Neural progenitor cell (in vitro differentiated cells): ENCODE measurements at regions not wholly inside any gene's neighbourhood (a gene's known extent, or its start where the extent isn't known, plus 50 kb on each side); places are given as distances from the start of the nearest gene placed in this dataset.

Experiments
- DNase-seq: peaks from one replicate; pipeline ENCODE4 v3.0.0-alpha.2; 2016; ENCODE audit warnings: low spot score
- H2AFZ ChIP-seq: fragments of 200-600 bp; sonication (generic); replicated peaks from 2 replicates; pipeline ENCODE4 v1.6.1; 2016; ENCODE audit warnings: antibody characterized with exemption
- H3F3A ChIP-seq: fragments of 200-600 bp; sonication (generic); 2 replicates; pipeline ENCODE4 v1.6.1; 2016; ENCODE audit warnings: antibody characterized with exemption, low read depth
- H3K27ac ChIP-seq: fragments of 200-600 bp; sonication (generic); 2 replicates; pipeline ENCODE4 v1.5.1; 2016; ENCODE audit warnings: mild to moderate bottlenecking
- H3K27me3 ChIP-seq: fragments of 200-600 bp; sonication (generic); 2 replicates; pipeline ENCODE4 v1.6.1; 2016; ENCODE audit warnings: mild to moderate bottlenecking, moderate library complexity
- H3K36me3 ChIP-seq: fragments of 200-600 bp; sonication (generic); 2 replicates; pipeline ENCODE4 v1.5.1; 2016
- H3K4me1 ChIP-seq: fragments of 200-600 bp; sonication (generic); 2 replicates; pipeline ENCODE4 v1.6.1; 2016; ENCODE audit warnings: mixed run types
- H3K4me2 ChIP-seq: fragments of 200-600 bp; sonication (generic); 2 replicates; pipeline ENCODE4 v1.6.1; 2016
- H3K4me3 ChIP-seq: fragments of 200-600 bp; sonication (generic); 2 replicates; pipeline ENCODE4 v1.5.1; 2016
- H3K79me2 ChIP-seq: fragments of 200-600 bp; sonication (generic); 2 replicates; pipeline ENCODE4 v1.6.1; 2016; ENCODE audit warnings: low read depth
- H3K9ac ChIP-seq: fragments of 200-600 bp; sonication (generic); 2 replicates; pipeline ENCODE4 v1.6.1; 2016
- H3K9me3 ChIP-seq: fragments of 200-600 bp; sonication (generic); 2 replicates; pipeline ENCODE4 v1.5.1; 2016; ENCODE audit warnings: low read depth
- H4K20me1 ChIP-seq: fragments of 200-600 bp; sonication (generic); 2 replicates; pipeline ENCODE4 v1.6.1; 2016; ENCODE audit warnings: low read depth
- H3K27ac Mint-ChIP-seq: 3 replicates; pipeline ENCODE4 v1.8.0; 2021; ENCODE audit warnings: mixed read lengths
- H3K27me3 Mint-ChIP-seq: 2 replicates; pipeline ENCODE4 v1.8.0; 2022; ENCODE audit warnings: low read depth, mild to moderate bottlenecking, inconsistent platforms, moderate library complexity, mixed read lengths; ENCODE audit not compliant: insufficient read depth
- H3K36me3 Mint-ChIP-seq: 3 replicates; pipeline ENCODE4 v1.8.0; 2021; ENCODE audit warnings: mixed read lengths
- H3K4me1 Mint-ChIP-seq: 3 replicates; pipeline ENCODE4 v1.8.0; 2021; ENCODE audit warnings: mixed read lengths
- H3K4me3 Mint-ChIP-seq: 3 replicates; pipeline ENCODE4 v1.8.0; 2021; ENCODE audit warnings: mild to moderate bottlenecking, moderate library complexity, mixed read lengths
- H3K9me3 Mint-ChIP-seq: 3 replicates; pipeline ENCODE4 v1.8.0; 2020; ENCODE audit warnings: mixed read lengths
- EZH2 ChIP-seq: fragments of 200-600 bp; sonication (generic); IDR thresholded peaks from 2 replicates; pipeline ENCODE4 v1.6.1; 2017; ENCODE audit warnings: antibody characterized with exemption, mild to moderate bottlenecking, moderate library complexity
- EZH2phosphoT487 ChIP-seq: fragments of 200-600 bp; sonication (generic); IDR thresholded peaks from 2 replicates; pipeline ENCODE4 v1.6.1; 2017; ENCODE audit warnings: antibody characterized with exemption
- TF ChIP-seq, protein P1 (sequence below): fragments of 200-600 bp; sonication (generic); IDR thresholded peaks from 2 replicates; pipeline ENCODE4 v1.5.1; 2017; ENCODE audit warnings: antibody characterized with exemption, mild to moderate bottlenecking

DNA sequence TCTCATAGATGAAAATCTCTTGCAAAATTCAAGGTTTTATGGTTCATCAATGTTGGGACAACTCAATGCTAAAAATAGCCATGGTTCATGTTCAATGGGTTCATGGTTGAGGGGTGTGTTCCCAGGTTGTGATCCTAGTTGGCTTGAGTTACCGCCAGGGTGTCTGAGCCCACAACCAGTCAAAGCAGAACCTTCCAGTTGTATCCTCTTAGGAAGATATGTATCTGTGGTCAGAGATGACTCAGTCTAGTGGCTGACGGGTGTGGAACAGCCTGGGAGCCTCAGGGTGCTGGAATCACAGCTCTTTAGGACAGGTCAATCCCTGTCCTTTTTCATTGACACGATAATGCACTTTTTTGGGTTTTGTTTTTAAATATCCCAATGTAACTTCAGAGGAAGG lies 192.3 kb upstream of the NR3C2 start:
- Histone ChIP-seq H3K79me2 (no peaks in the 10 kb centered on the region), H3F3A (no peaks in the 10 kb centered on the region), H2AFZ (no peak overlapping the region), H4K20me1 (no peaks in the 10 kb centered on the region), H3K36me3 (no peaks in the 10 kb centered on the region), H3K9me3 (peaks cover 7% of the 10 kb centered on the region), H3K27ac (no peak overlapping the region), H3K27me3 (no peaks in the 10 kb centered on the region), H3K9ac (no peak overlapping the region), H3K4me1 (no peaks in the 10 kb centered on the region), H3K4me2 (no peak overlapping the region), H3K4me3 (no peak overlapping the region)
- Mint-ChIP-seq H3K4me3 (no peak overlapping the region), H3K4me1 (no peaks in the 10 kb centered on the region), H3K27me3 (no peaks in the 10 kb centered on the region), H3K27ac (no peak overlapping the region), H3K9me3 (peaks cover 19% of the 10 kb centered on the region), H3K36me3 (no peaks in the 10 kb centered on the region)
- DNase-seq = no peak
- TF ChIP-seq EZH2 (no peak), EZH2phosphoT487 (no peak)
- TF ChIP-seq, protein P1, sequence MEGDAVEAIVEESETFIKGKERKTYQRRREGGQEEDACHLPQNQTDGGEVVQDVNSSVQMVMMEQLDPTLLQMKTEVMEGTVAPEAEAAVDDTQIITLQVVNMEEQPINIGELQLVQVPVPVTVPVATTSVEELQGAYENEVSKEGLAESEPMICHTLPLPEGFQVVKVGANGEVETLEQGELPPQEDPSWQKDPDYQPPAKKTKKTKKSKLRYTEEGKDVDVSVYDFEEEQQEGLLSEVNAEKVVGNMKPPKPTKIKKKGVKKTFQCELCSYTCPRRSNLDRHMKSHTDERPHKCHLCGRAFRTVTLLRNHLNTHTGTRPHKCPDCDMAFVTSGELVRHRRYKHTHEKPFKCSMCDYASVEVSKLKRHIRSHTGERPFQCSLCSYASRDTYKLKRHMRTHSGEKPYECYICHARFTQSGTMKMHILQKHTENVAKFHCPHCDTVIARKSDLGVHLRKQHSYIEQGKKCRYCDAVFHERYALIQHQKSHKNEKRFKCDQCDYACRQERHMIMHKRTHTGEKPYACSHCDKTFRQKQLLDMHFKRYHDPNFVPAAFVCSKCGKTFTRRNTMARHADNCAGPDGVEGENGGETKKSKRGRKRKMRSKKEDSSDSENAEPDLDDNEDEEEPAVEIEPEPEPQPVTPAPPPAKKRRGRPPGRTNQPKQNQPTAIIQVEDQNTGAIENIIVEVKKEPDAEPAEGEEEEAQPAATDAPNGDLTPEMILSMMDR = no peak

DNA sequence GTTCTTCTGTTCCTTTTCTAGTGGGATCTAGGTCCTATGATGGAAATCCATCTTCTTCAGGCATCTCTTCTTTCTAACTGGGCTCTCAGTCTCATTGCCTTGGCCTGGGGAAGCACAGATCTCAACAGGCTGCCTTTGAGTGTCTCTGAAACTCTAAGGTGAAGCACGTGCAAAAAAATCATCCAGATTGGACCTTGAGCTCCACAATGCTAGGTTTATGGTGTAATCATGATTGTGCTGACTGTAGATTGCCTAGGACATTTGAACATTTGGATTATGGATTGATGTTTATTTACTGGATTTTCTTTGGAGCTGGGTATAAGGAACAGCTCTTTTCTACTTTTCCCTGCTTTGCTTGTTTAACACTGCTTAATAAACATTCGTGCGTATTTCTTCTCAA lies 191.5 kb upstream of the NR3C2 start:
- Histone ChIP-seq H4K20me1 (no peaks in the 10 kb centered on the region), H3K36me3 (no peaks in the 10 kb centered on the region), H3F3A (no peaks in the 10 kb centered on the region), H3K4me1 (no peaks in the 10 kb centered on the region), H3K27ac (no peak overlapping the region), H3K79me2 (no peaks in the 10 kb centered on the region), H3K9ac (no peak overlapping the region), H3K4me3 (no peak overlapping the region), H3K27me3 (no peaks in the 10 kb centered on the region), H2AFZ (no peak overlapping the region), H3K4me2 (no peak overlapping the region), H3K9me3 (peaks cover 7% of the 10 kb centered on the region)
- H3K36me3 Mint-ChIP-seq = no peaks in the 10 kb centered on the region
- no peaks in the 10 kb centered on the region for H3K4me1 Mint-ChIP-seq
- DNase-seq = no peak
- no peaks in the 10 kb centered on the region for H3K27me3 Mint-ChIP-seq
- peaks cover 19% of the 10 kb centered on the region for H3K9me3 Mint-ChIP-seq
- TF ChIP-seq, protein P1 = no peak
- TF ChIP-seq EZH2phosphoT487 (no peak), EZH2 (no peak)
- H3K4me3 Mint-ChIP-seq = no peak overlapping the region
- no peak overlapping the region for H3K27ac Mint-ChIP-seq

DNA sequence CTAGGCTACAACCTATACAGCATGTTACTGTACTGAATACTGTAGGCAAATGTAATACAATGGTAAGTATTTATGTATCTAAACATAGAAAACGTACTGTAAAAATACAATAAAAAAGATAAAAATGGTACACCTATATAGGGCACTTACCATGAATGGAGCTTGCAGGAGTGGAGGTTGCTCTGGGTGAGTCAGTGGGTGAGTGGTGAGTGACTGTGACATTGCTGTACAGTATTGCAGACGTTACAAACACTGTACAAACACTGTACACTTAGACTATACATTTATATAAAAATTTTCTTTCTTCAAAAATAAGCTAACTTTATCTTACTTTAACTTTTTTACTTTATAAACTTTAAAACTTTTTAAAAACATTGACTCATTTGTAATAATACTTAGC lies 190.3 kb upstream of the NR3C2 start:
- no peaks in the 10 kb centered on the region for H3F3A ChIP-seq
- H3K27me3 Mint-ChIP-seq = no peaks in the 10 kb centered on the region
- H3K4me3 Mint-ChIP-seq = no peak overlapping the region
- H3K4me1 Mint-ChIP-seq = no peaks in the 10 kb centered on the region
- no peaks in the 10 kb centered on the region for H3K79me2 ChIP-seq
- H3K36me3 ChIP-seq = no peaks in the 10 kb centered on the region
- H3K27ac Mint-ChIP-seq = no peak overlapping the region
- no peak overlapping the region for H2AFZ ChIP-seq
- no peak for DNase-seq
- no peaks in the 10 kb centered on the region for H3K9me3 ChIP-seq
- H3K27me3 ChIP-seq = no peaks in the 10 kb centered on the region
- no peaks in the 10 kb centered on the region for H4K20me1 ChIP-seq
- no peak for TF ChIP-seq EZH2phosphoT487
- H3K36me3 Mint-ChIP-seq = no peaks in the 10 kb centered on the region
- H3K4me3 ChIP-seq = no peak overlapping the region
- H3K4me1 ChIP-seq = no peaks in the 10 kb centered on the region
- H3K27ac ChIP-seq = no peak overlapping the region
- H3K4me2 ChIP-seq = no peak overlapping the region
- peaks cover 9% of the 10 kb centered on the region for H3K9me3 Mint-ChIP-seq
- H3K9ac ChIP-seq = no peak overlapping the region

DNA sequence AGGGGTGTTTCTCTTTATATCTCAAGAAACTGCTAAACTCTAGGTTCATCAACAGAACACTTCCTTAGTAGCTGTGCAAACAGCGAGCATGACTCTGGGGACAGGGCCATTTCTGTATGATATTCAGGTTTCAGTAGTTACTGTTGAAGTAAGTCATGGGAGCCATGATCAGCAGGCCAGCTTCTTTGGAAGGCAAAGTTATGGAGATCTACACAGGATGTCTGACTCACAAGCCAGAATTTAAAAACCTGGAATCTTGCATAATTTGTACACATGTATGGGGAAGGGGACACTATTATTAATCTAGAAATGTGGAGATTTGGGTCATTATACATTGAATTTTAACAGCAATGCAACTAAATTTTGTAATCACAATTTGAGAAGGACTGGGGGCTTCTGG lies 187.8 kb upstream of the NR3C2 start:
- Histone ChIP-seq H3K9me3 (no peaks in the 10 kb centered on the region), H3K79me2 (no peaks in the 10 kb centered on the region), H3K27ac (no peak overlapping the region), H3K36me3 (no peaks in the 10 kb centered on the region), H3K4me3 (no peak overlapping the region), H3K27me3 (no peaks in the 10 kb centered on the region), H3K9ac (no peak overlapping the region), H2AFZ (no peak overlapping the region), H3F3A (no peaks in the 10 kb centered on the region), H3K4me1 (no peaks in the 10 kb centered on the region), H4K20me1 (no peaks in the 10 kb centered on the region), H3K4me2 (no peak overlapping the region)
- Mint-ChIP-seq H3K36me3 (no peaks in the 10 kb centered on the region), H3K4me1 (no peaks in the 10 kb centered on the region), H3K4me3 (no peak overlapping the region), H3K27ac (no peak overlapping the region), H3K9me3 (no peaks in the 10 kb centered on the region), H3K27me3 (no peaks in the 10 kb centered on the region)
- TF ChIP-seq, protein P1 = no peak
- no peak for TF ChIP-seq EZH2phosphoT487
- no peak for TF ChIP-seq EZH2
- DNase-seq = no peak
